Activated naive CD4-positive, alpha-beta T cell treated with anti-CD3 and anti-CD28 coated beads, Interleukin-2, amount 50 U/mL, for 24 hours (primary cell): ENCODE measurements at regions not wholly inside any gene's neighbourhood (a gene's known extent, or its start where the extent isn't known, plus 50 kb on each side); places are given as distances from the start of the nearest gene placed in this dataset.

ENCODE experiments used
- H3K27ac Mint-ChIP-seq: one replicate; pipeline ENCODE4 v1.8.0; 2021; ENCODE audit warnings: mild to moderate bottlenecking, mixed read lengths
- H3K27me3 Mint-ChIP-seq: one replicate; pipeline ENCODE4 v1.8.0; 2021; ENCODE audit warnings: mixed read lengths
- H3K36me3 Mint-ChIP-seq: one replicate; pipeline ENCODE4 v1.8.0; 2021; ENCODE audit warnings: mixed read lengths
- H3K4me1 Mint-ChIP-seq: one replicate; pipeline ENCODE4 v1.8.0; 2021; ENCODE audit warnings: mixed read lengths
- H3K4me3 Mint-ChIP-seq: one replicate; pipeline ENCODE4 v1.8.0; 2021; ENCODE audit warnings: mild to moderate bottlenecking, mixed read lengths
- H3K9me3 Mint-ChIP-seq: one replicate; pipeline ENCODE4 v1.8.0; 2021; ENCODE audit warnings: mixed read lengths

DNA sequence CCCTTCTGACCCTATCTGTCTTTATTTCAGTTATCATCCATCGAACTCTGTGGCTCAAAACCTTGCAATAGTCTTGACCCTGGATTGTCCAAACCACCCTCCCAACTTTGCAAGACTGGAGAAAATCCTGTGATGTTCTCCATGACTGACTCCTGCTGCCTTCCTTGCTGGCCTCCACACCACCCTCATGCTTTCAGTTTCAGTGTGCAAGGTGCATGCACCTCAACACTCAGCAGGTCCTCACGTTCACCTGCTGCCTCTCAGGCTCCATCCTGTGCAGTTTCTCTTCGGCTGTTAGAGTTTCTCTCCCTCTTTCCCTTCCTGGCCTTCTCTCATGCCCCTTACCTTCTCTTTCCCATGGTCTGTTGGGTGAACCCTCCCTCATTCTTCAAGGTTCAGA, 59.4 kb upstream of the ASIC2 start:
- Mint-ChIP-seq H3K4me3 (no peak overlapping the region), H3K27ac (no peak overlapping the region), H3K27me3 (no peaks in the 10 kb centered on the region), H3K4me1 (no peaks in the 10 kb centered on the region), H3K9me3 (no peaks in the 10 kb centered on the region), H3K36me3 (no peaks in the 10 kb centered on the region)

DNA sequence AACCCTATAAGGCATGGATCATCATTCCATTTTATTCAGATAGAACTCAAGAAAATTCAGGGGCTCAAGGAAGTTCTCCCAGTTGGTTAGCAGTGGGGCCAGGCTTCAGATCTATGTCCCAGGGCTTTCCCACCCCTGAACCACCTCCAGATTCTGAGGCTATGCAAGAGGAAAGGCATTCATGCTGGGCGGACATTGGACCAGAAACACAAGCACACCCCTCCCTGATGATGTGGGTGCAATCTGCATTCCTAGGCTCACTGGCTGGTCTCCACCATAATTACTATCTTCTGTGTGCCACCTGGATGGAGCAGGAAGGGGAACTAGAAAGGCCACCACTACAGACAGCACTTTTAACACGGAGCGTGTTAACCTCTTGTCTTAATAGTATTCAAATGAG, 63.2 kb upstream of the ASIC2 start:
- no peaks in the 10 kb centered on the region for H3K4me1 Mint-ChIP-seq
- H3K27me3 Mint-ChIP-seq = no peaks in the 10 kb centered on the region
- no peak overlapping the region for H3K27ac Mint-ChIP-seq
- no peaks in the 10 kb centered on the region for H3K36me3 Mint-ChIP-seq
- H3K9me3 Mint-ChIP-seq = no peaks in the 10 kb centered on the region
- H3K4me3 Mint-ChIP-seq = no peak overlapping the region

GRCh38 chr17:33363475-33363874, 70.4 kb upstream of the ASIC2 start:
- Mint-ChIP-seq H3K4me3 (no peak overlapping the region), H3K36me3 (no peaks in the 10 kb centered on the region), H3K27me3 (peaks cover 1% of the 10 kb centered on the region), H3K9me3 (no peaks in the 10 kb centered on the region), H3K27ac (no peak overlapping the region), H3K4me1 (no peaks in the 10 kb centered on the region)

DNA sequence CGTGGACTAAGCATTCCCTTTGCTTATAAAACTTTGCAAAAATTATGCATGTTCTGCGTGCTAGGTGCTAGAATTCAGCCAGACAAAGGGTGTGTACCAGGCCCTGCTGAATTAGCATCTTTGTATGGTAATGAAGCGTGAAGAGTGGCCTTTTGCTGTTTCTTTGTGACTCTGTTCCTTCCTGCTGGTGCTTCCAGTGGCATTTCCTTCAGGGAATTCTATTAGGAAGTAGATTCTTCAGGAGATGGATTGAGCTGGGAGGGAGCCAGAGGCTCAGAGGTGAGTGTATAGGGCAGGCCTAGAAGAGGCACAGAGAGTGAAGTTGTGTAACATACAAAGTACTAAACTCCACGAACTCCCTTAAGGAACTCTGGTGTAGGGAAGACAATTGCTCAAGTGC, 73.9 kb upstream of the ASIC2 start:
- H3K4me1 Mint-ChIP-seq = no peaks in the 10 kb centered on the region
- H3K27me3 Mint-ChIP-seq = peaks cover 4% of the 10 kb centered on the region

DNA sequence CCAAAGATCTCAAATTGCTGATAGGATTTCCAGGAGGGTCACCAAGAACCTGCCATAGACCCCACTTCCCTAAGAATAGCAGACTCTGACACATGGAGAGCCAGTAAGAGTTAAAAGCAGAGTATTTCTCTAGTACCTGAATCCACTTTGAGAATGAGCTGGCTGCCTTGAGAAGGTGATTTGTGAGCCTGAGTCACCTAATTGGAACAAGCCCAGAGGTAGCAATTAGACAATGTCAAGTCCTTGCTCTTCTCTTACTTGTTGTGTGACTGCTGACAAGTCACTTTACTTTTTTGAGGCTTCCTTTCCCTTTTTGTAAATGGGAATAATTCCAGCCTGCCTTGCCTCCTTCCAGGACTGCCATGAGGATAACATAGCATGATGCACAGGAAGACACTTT, 76.1 kb upstream of the ASIC2 start:
- no peak overlapping the region for H3K27ac Mint-ChIP-seq
- no peaks in the 10 kb centered on the region for H3K9me3 Mint-ChIP-seq
- H3K27me3 Mint-ChIP-seq = peaks cover 4% of the 10 kb centered on the region
- H3K36me3 Mint-ChIP-seq = no peaks in the 10 kb centered on the region
- no peaks in the 10 kb centered on the region for H3K4me1 Mint-ChIP-seq
- H3K4me3 Mint-ChIP-seq = no peak overlapping the region

More for the DNA sequence above, 73.9 kb upstream of the ASIC2 start:
- no peak overlapping the region for H3K4me3 Mint-ChIP-seq
- H3K27ac Mint-ChIP-seq = no peak overlapping the region
- no peaks in the 10 kb centered on the region for H3K36me3 Mint-ChIP-seq
- H3K9me3 Mint-ChIP-seq = no peaks in the 10 kb centered on the region

- Mint-ChIP-seq H3K4me3 (no peak overlapping the region), H3K27me3 (peaks cover 4% of the 10 kb centered on the region), H3K36me3 (no peaks in the 10 kb centered on the region), H3K4me1 (no peaks in the 10 kb centered on the region), H3K27ac (no peak overlapping the region), H3K9me3 (no peaks in the 10 kb centered on the region)
Observed at GRCh38 chr17:33369876-33370275, 76.8 kb upstream of the ASIC2 start.

GRCh38 chr17:33370401-33370800, 77.3 kb upstream of the ASIC2 start:
- no peak overlapping the region for H3K4me3 Mint-ChIP-seq
- H3K27me3 Mint-ChIP-seq = peaks cover 4% of the 10 kb centered on the region
- H3K4me1 Mint-ChIP-seq = no peaks in the 10 kb centered on the region
- H3K27ac Mint-ChIP-seq = no peak overlapping the region
- no peaks in the 10 kb centered on the region for H3K9me3 Mint-ChIP-seq
- no peaks in the 10 kb centered on the region for H3K36me3 Mint-ChIP-seq

DNA sequence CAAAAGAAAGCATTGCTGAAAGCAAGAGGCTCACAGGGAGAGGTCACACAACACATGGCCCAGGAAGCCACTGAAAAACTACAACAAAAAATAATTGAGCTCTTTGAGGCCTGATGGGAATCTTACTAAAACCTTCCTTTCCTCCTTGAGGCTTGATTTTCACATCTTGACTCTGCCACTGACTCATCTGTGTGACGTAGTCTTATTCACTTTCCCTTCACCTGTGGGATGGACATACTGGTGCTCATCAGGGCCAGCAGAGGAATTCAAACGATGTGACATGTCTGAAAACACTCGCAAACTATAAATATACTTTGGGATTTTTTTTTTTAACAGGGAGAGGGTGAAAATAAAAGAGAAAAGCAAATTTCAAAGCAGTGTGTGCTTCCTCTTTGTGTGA, 78.3 kb upstream of the ASIC2 start:
- Mint-ChIP-seq H3K27me3 (peaks cover 4% of the 10 kb centered on the region), H3K4me1 (no peaks in the 10 kb centered on the region)

GRCh38 chr17:33373273-33373672, 80.2 kb upstream of the ASIC2 start:
- Mint-ChIP-seq H3K4me1 (no peaks in the 10 kb centered on the region), H3K27ac (no peak overlapping the region), H3K4me3 (no peak overlapping the region), H3K9me3 (no peaks in the 10 kb centered on the region), H3K27me3 (peaks cover 6% of the 10 kb centered on the region), H3K36me3 (no peaks in the 10 kb centered on the region)

More for the DNA sequence above, 78.3 kb upstream of the ASIC2 start:
- no peak overlapping the region for H3K4me3 Mint-ChIP-seq
- no peaks in the 10 kb centered on the region for H3K9me3 Mint-ChIP-seq
- no peaks in the 10 kb centered on the region for H3K36me3 Mint-ChIP-seq
- no peak overlapping the region for H3K27ac Mint-ChIP-seq

DNA sequence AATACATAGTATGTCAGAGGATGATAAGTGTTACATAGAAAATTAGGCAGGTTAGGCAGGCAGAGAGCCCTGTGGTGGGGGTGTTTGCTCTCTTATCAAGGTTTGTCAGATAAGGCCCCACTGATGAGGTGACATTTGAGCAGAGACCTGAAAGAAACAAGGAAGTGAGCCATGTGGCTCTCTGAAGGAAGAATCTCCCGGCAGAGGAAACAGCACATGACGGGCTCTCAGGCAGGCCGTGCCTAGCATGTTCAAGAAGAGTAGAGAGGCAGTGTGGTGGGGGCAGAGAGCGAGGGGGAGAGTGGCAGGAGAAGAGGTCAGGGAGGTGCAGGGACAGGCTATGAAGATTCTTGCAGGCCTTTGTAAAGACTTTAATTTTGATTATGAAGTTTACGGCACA, 82.0 kb upstream of the ASIC2 start:
- no peak overlapping the region for H3K27ac Mint-ChIP-seq
- H3K4me3 Mint-ChIP-seq = no peak overlapping the region
- H3K9me3 Mint-ChIP-seq = no peaks in the 10 kb centered on the region
- no peaks in the 10 kb centered on the region for H3K36me3 Mint-ChIP-seq
- H3K27me3 Mint-ChIP-seq = peaks cover 7% of the 10 kb centered on the region
- H3K4me1 Mint-ChIP-seq = no peaks in the 10 kb centered on the region

DNA sequence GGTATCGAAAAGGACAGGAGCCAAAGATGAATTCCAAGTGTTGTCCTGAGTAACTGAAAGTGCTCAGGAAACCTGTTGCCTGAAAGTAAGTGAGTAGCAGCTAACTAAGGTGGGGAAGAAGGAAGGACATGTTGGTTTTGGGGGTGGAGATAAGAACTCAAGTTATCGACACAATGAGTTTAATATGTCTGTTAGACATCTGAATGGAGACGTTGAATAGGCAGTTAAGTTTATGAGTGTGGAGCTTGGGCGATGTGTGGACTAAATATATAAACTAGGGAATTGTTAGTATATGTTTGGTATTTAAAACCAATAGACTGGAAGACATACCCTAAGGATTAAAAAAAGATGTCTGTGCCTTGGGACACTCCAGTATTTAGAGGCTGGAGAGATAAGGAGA, 82.7 kb upstream of the ASIC2 start:
- no peaks in the 10 kb centered on the region for H3K4me1 Mint-ChIP-seq
- no peaks in the 10 kb centered on the region for H3K9me3 Mint-ChIP-seq
- no peak overlapping the region for H3K4me3 Mint-ChIP-seq
- H3K27ac Mint-ChIP-seq = no peak overlapping the region
- no peaks in the 10 kb centered on the region for H3K36me3 Mint-ChIP-seq
- peaks cover 7% of the 10 kb centered on the region for H3K27me3 Mint-ChIP-seq

- Mint-ChIP-seq H3K27me3 (peaks cover 7% of the 10 kb centered on the region), H3K36me3 (no peaks in the 10 kb centered on the region), H3K9me3 (no peaks in the 10 kb centered on the region), H3K4me1 (no peaks in the 10 kb centered on the region), H3K27ac (no peak overlapping the region), H3K4me3 (no peak overlapping the region)
Observed at GRCh38 chr17:33377837-33378595, 84.9 kb upstream of the ASIC2 start.

GRCh38 chr17:33381201-33381600, 88.1 kb upstream of the ASIC2 start:
- H3K27me3 Mint-ChIP-seq = peaks cover 9% of the 10 kb centered on the region
- no peaks in the 10 kb centered on the region for H3K9me3 Mint-ChIP-seq
- no peak overlapping the region for H3K4me3 Mint-ChIP-seq
- H3K27ac Mint-ChIP-seq = no peak overlapping the region
- no peaks in the 10 kb centered on the region for H3K4me1 Mint-ChIP-seq
- no peaks in the 10 kb centered on the region for H3K36me3 Mint-ChIP-seq

DNA sequence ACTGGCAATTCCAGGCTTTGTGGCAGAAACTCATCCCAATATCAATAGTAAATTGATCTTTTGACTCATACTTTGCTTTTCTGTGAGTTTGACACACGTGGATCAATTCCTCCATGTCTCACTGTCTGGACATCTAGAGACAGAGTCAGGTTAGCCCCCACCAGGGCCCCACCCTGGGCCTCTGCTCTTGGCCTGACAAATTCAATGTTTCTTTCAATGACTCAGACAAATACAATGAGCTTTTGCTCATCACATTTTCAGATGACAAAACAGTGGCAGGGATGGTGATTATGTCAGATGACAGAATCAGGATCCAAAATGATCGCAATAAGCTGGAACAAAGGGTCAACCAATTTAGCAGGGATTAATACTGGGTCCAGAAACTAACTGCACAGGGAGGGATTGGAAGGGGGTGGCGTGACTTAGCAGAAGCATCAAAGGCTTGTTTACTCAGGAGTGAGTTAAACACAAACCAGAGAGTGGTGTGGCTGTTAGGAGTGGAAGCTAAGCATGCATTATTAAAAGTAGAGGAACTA, 90.5 kb upstream of the ASIC2 start:
- Mint-ChIP-seq H3K27ac (no peak overlapping the region), H3K27me3 (peaks cover 6% of the 10 kb centered on the region), H3K9me3 (no peaks in the 10 kb centered on the region), H3K36me3 (no peaks in the 10 kb centered on the region), H3K4me3 (no peak overlapping the region), H3K4me1 (no peaks in the 10 kb centered on the region)

- Mint-ChIP-seq H3K9me3 (no peaks in the 10 kb centered on the region), H3K27me3 (peaks cover 2% of the 10 kb centered on the region), H3K36me3 (no peaks in the 10 kb centered on the region), H3K4me1 (no peaks in the 10 kb centered on the region), H3K27ac (no peak overlapping the region), H3K4me3 (no peak overlapping the region)
Observed at GRCh38 chr17:33385133-33385532, 92.0 kb upstream of the ASIC2 start.

GRCh38 chr17:33385713-33386112, 92.6 kb upstream of the ASIC2 start:
- Mint-ChIP-seq H3K4me3 (no peak overlapping the region), H3K36me3 (no peaks in the 10 kb centered on the region), H3K4me1 (no peaks in the 10 kb centered on the region), H3K27ac (no peak overlapping the region), H3K9me3 (no peaks in the 10 kb centered on the region), H3K27me3 (peaks cover 2% of the 10 kb centered on the region)

DNA sequence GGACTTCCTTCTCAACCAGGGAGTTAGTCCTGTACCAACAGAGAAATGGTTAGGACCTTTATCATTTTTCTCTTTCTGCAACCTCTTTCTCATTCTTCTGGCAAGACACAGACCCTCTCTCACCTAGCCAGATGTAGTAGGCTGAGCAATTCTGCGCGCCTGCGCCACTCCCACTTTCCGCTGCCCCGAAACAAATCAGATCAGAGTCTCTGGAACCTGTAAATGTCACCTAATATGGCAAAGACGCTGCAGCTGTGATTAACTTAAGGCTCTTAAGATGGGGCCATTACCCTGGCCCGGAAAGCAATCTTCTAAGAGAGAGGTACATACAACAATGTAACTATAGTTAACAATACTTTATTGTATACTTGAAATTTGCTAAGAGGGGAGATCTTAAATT, 94.3 kb upstream of the ASIC2 start:
- Mint-ChIP-seq H3K27ac (no peak overlapping the region), H3K27me3 (peaks cover 3% of the 10 kb centered on the region), H3K36me3 (no peaks in the 10 kb centered on the region), H3K9me3 (no peaks in the 10 kb centered on the region), H3K4me3 (no peak overlapping the region), H3K4me1 (no peaks in the 10 kb centered on the region)
